GM18867 (cell line): ENCODE measurements at regions not wholly inside any gene's neighbourhood (a gene's known extent, or its start where the extent isn't known, plus 50 kb on each side); places are given as distances from the start of the nearest gene placed in this dataset.

Experiments used
- ATAC-seq: cut with Tn5 transposase; IDR thresholded peaks from one replicate; pipeline ENCODE4 v1.9.1; 2021; ENCODE audit warnings: mild to moderate bottlenecking, moderate library complexity; ENCODE audit not compliant: unreplicated experiment

- ATAC-seq, result no peak
Measured at GRCh38 chr3:137409584-137409983, 354.5 kb upstream of the SOX14 start.

- ATAC-seq, result no peak
Measured at GRCh38 chr3:137410028-137410427, 354.1 kb upstream of the SOX14 start.

GRCh38 chr3:137420198-137420995 lies 343.7 kb upstream of the SOX14 start:
- ATAC-seq, result no peak

- ATAC-seq, result no peak
Measured at GRCh38 chr3:137438561-137438960, 325.6 kb upstream of the SOX14 start.

- no peak for ATAC-seq
Measured at GRCh38 chr3:137460944-137461343, 303.2 kb upstream of the SOX14 start.

- no peak for ATAC-seq
Measured at GRCh38 chr3:137463131-137463530, 301.0 kb upstream of the SOX14 start.

- ATAC-seq, result no peak
Measured at GRCh38 chr3:137464341-137464740, 299.8 kb upstream of the SOX14 start.

GRCh38 chr3:137468446-137468845 lies 295.7 kb upstream of the SOX14 start:
- no peak for ATAC-seq

- no peak for ATAC-seq
Measured at GRCh38 chr3:137469263-137469662, 294.9 kb upstream of the SOX14 start.

GRCh38 chr3:137471130-137471529 lies 293.0 kb upstream of the SOX14 start:
- no peak for ATAC-seq

GRCh38 chr3:137471558-137472204 lies 292.4 kb upstream of the SOX14 start:
- no peak for ATAC-seq

- no peak for ATAC-seq
Measured at GRCh38 chr3:137477614-137478013, 286.5 kb upstream of the SOX14 start.

GRCh38 chr3:137509354-137510045 lies 254.6 kb upstream of the SOX14 start:
- no peak for ATAC-seq

GRCh38 chr3:137511655-137512054 lies 252.5 kb upstream of the SOX14 start:
- no peak for ATAC-seq

GRCh38 chr3:137514853-137515252 lies 249.3 kb upstream of the SOX14 start:
- no peak for ATAC-seq

GRCh38 chr3:137519602-137520001 lies 244.5 kb upstream of the SOX14 start:
- no peak for ATAC-seq

- no peak for ATAC-seq
Measured at GRCh38 chr3:137524751-137525150, 239.4 kb upstream of the SOX14 start.

GRCh38 chr3:137525471-137525870 lies 238.6 kb upstream of the SOX14 start:
- ATAC-seq, result no peak

GRCh38 chr3:137542049-137542448 lies 222.1 kb upstream of the SOX14 start:
- no peak for ATAC-seq

- no peak for ATAC-seq
Measured at GRCh38 chr3:137554242-137554641, 209.9 kb upstream of the SOX14 start.

- no peak for ATAC-seq
Measured at GRCh38 chr3:137568880-137569279, 195.2 kb upstream of the SOX14 start.

GRCh38 chr3:137572931-137573330 lies 191.2 kb upstream of the SOX14 start:
- no peak for ATAC-seq
